ENCODE measurements at regions not wholly inside any gene's neighbourhood (a gene's known extent, or its start where the extent isn't known, plus 50 kb on each side); places are given as distances from the start of the nearest gene placed in this dataset.

DNA sequence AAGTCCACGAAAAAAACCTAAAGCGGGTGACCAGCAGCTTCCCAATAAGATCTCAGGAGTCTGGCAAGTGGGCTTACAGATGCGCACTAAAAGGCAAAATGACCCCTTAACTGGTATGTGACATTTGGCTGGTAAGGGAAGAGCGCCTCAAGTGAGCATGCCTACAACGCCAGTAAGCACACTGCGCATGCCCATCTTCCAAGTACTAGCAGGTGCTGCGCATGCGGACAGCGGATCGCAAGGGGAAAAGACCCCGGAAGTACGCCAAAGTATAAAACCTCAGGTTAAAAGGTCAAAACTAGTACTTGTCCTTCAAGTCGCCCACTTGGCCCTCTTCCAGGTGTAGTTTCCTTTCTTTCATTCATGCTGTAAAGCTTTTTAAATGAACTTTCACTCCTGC is 518.5 kb upstream of the MDGA2 start:
- TF ChIP-seq, protein P1, sequence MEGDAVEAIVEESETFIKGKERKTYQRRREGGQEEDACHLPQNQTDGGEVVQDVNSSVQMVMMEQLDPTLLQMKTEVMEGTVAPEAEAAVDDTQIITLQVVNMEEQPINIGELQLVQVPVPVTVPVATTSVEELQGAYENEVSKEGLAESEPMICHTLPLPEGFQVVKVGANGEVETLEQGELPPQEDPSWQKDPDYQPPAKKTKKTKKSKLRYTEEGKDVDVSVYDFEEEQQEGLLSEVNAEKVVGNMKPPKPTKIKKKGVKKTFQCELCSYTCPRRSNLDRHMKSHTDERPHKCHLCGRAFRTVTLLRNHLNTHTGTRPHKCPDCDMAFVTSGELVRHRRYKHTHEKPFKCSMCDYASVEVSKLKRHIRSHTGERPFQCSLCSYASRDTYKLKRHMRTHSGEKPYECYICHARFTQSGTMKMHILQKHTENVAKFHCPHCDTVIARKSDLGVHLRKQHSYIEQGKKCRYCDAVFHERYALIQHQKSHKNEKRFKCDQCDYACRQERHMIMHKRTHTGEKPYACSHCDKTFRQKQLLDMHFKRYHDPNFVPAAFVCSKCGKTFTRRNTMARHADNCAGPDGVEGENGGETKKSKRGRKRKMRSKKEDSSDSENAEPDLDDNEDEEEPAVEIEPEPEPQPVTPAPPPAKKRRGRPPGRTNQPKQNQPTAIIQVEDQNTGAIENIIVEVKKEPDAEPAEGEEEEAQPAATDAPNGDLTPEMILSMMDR (IDR thresholded peaks at IDR 0.05 in 4 of 5, conservative IDR thresholded peaks at IDR 0.05 in 1 of 5), result no peak
- no peak for TF ChIP-seq POLR2A (IDR thresholded peaks at IDR 0.05)

Measured in gastrocnemius medialis (tissue), 4 donors.